HG03469 (cell line): ENCODE measurements at regions not wholly inside any gene's neighbourhood (a gene's known extent, or its start where the extent isn't known, plus 50 kb on each side); places are given as distances from the start of the nearest gene placed in this dataset.
"Not testable (repeated sequence)": the region's sequence is repeated elsewhere in the genome, so short reads cannot be mapped to it uniquely, and the experiment has no call there.

ENCODE experiments used
- ATAC-seq: cut with Tn5 transposase; IDR thresholded peaks from one replicate; pipeline ENCODE4 v1.9.1; 2021; ENCODE audit warnings: mild to moderate bottlenecking, moderate library complexity, moderate number of reproducible peaks; ENCODE audit not compliant: unreplicated experiment

DNA sequence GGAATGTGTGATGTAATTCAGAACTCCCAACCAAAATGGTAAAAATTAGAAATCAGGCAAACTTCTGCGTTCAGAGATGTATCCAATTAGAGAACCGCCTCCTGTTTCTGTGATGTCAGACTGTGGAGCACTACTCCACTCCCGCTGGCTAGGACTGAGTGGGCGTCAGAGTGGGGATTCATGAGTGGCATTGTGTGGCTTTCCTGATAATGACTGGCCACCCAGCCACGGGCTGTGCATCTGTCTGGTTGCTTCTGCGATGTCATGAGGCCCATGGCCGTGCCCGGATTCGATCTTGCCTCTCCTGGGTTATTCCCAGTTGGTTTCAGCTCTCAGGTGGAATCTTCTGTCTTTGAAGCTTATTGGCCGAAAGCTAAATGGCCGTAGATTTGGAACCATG is 87.1 kb upstream of the KCNA1 start:
- ATAC-seq: no peak

DNA sequence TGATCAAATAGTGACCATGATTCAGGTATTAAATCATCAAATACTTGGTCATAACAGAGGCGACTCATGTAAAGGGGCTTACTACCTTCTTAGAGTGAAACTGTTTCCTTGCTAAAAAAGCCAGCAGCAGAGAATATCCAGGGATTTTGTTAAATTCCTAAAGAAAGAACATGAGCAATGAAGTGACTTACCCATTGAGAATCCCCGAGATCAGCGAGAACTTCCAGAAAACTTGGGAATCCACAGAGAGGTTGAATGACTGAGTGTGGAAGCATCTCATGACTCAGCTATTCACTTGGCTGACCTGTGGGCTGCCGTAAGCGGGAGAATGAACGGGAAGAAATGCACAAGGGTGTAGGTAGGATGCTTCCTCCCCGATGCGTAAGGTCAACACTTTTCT is 85.3 kb upstream of the KCNA1 start:
- ATAC-seq: no peak

DNA sequence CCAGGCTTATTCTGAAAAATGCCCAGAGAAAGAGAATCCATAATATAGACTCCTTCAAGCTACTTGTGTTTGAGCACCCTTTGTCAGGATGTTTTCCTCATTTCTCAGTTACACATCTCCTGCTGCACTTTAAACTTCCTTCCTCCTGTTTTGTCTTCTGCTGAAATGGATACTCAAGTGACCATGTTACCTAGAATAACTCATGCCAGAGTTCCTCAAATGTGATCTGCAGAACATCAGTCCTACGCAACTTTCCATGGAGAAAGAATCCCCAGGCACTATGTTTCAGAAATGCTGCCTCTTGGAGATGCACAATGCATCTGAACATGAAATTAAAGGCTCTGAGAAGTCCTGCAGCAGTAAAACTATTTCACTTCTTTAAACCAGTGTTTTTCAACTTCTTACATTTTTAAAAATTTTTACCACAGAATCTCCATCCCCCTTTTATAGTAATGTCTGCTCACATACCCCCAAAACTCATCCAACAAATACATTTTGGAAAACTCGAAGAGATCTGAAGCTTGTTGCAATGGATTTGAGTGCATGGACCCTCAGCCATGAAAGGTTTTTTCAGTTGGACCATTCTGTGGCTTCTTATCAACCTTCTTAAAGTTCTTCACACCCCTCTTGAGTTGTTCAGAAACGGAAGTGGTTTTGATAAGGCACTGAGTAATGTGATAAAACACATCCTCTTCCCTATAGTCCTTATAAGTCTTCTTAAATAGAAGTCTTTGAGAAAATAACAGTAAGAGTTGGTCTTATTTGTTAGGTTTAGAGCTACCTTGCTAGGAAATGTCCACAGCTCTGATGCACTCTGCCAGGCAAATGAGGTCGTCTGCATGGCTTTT is 84.5 kb upstream of the KCNA1 start:
- ATAC-seq: no peak

DNA sequence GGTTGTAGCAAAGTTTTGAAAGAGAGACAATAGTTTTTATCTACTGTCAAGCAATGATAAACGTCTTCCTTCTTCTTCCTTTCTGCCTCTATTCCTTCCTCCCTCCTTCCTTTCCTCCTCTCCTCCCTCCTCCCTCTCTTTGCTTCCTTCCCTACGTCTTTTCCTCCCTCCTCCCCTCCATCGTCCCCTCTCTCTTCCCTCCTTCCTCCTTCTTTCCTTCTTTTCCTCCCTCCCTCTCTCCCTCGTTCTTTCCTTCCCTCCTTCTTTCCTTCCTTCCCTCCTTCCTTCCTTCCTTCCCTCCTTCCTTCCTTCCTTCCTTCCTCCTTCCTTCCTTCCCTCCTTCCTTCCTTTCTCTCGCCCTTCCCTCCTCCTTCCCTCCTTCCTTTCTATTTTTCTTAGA is 82.8 kb upstream of the KCNA1 start:
- no peak for ATAC-seq

DNA sequence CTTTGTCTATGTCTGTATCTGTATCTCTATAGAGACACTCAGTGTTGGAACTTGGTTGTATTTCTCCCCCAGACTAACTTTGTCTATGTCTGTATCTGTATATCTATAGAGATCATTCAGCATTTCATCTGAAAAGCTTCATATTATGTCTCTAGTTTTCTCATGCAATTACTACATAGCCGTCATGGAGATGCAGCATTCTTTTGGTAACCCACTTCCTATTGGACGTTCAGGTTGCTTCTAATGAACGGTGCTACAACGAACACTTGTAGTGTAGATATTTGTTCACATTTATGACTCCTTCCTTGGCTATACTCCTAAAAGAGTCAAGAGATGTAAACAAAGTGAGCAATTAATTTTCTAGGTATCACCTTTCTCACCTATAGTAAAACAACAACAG is 81.5 kb upstream of the KCNA1 start:
- ATAC-seq: no peak

DNA sequence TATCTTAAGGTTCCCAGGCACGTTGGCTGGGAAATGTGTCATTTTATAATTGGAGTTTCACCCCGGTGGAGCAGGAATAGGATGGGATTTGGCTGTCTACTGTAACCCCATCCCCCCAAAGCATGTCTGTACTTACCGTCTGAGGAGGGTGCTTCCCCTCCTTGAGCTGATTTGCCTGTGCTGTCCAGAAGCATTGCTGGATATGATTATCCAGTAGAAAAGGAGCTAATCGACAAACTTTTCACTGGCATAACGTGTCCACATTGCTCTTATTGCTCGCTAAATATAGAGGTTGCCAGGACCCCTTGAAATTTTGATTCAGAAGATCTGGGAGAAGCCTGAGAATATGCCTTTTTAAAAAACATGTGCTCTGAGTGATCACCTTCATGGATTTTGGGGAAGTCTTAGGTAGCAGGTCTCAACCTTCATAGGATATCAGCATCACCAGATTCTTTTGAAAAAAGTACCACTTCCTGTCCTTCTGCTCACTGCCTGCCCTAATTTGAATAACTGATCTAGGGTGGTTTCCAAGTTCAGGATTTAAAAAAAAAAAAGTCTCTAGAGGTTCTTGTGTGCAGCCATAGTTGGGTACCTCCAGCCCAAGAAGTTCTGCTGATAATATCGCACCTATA is 80.4 kb upstream of the KCNA1 start:
- ATAC-seq: peak; percentile 44

DNA sequence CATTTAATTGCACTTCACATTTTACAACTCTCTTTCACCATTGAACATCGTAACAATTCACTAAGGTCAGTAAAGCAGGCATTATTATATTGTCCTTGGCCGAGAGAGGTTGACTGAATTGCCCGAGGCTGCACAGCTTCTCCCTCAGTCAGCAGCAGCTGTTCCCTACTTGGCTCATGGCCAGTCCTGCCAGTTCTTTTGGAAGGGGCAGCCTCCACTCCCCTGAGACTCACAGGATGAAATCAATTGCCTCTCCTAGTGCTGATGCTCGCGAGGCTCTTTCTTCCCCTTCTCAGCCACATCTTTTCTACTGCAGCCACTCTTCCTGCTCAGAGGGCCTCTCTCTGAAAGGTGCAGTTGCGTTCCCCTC is 79.9 kb upstream of the KCNA1 start:
- ATAC-seq: peak; percentile 6

DNA sequence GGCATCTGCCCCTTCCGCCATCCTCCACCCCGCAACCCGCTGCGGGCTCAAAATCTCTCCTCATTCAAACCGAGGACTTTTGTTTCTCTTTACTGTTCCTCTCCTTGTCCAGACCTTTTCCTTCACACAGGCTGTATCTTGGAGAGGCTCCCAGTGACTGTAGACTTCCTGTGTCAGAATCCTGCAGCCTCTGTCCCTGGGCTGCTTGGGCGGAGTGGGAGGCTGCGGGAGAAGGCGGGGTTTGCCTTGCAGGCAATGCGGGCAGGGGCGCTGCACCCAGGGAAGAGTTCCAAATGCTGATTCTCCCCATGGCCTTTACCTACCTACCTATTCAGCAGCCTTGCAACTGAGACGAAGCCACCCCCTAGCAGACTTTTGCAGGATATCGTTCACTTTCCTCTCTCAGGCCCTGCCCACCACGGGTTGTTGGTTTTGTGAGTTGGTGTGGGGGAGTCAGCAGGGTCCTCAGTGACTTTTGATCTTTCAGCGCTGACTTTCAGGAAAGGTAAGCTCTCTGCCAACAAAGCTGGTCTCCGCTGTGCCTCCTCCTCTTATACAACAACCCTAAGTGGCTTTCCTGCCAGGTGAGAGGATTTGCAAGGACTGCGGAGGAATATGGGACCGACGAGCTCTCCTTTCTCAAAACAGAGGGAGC is 79.0 kb upstream of the KCNA1 start:
- no peak for ATAC-seq

DNA sequence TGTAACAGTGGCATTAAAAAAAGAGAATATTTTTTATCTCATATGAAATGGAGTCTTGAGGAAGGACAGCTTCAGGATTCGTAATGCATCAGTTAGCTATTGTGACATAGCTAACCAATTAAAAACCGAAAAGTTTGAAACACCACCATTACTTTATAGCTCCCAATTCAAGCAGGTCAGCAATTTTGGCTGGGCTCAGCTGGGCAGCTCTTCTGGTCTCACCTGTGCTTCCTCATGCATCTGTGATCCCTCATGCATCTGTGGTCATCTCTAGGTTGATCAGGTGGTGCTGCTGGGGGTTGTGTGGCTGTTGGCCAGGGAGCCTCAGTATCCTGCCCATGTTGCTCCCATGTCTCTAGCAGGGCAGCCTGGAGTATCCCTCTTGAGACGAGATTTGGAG is 76.7 kb upstream of the KCNA1 start:
- no peak for ATAC-seq

DNA sequence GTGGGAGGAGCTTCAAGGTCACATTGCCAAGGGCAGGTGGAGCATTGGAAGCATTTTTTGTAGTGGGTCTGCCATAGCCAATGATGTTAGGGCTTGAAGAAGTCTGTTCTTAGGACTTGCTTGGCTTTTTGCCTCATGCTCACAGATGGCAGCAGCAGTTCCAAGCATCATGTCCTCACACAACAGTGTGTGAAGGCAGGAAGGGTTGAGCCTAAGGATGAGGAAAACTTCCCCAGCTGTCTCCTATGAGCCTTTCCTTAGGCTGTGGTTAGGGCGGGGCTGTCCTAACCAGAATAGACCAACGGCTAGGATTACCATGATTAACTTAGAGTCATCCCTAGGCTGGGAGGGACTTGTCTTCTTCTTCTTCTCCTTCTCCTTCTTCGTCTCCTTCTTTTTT is 76.2 kb upstream of the KCNA1 start:
- no peak for ATAC-seq

DNA sequence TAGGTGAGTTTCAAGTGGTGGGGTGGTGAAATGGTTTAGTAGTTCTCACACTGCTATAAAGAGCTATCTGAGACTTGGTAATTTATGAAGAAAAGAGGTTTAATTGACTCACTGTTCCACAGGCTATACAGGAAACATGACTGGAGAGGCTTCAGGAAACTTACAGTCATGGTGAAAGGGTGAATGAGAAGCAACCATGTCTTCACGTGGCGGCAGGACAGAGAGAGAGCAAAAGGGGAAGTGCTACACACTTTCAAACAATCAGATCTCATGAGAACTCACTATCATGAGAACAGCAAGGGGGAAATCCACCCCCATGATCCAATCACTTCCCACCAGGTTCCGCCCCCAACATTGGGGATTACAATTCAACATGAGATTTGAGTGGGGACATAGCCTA is 67.3 kb upstream of the KCNA1 start:
- ATAC-seq: not testable (repeated sequence)

DNA sequence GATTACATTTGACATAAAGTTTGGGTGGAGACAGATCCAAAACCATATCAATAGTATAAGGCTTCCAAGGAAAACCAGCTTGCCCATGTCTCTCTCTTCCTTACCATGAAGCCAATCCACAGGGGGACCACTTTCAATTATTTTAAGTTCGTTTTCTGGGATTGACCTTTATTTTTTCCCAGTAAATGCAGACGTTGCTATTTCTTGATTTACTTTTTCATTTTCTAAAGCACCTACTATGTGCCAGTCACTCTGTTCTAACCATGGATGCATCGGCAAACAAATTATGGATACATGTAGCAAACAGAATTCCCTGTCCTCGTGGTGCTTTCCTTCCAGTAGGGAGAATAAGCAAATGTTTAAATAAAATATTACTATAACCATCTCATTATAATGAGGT is 65.8 kb upstream of the KCNA1 start:
- no peak for ATAC-seq

DNA sequence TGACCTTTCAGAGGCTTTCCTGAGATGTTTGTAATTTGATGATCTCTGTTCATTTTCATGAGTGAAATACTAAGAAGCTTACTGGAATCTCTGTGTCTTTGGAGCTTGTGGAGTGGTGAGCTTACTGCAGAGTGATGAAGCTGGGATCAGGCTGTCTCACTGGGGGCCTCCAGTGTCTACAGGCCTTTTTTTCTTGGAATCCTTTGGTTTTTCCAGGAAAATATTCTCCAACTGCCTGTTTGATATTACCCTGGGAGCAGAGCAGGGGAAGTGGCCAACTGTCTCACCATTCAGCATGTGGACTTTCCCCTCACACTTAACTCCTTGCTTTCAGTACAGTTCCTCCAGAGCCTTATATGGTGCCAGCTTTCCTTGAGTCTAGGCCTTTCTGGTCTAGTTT is 62.0 kb upstream of the KCNA1 start:
- no peak for ATAC-seq

DNA sequence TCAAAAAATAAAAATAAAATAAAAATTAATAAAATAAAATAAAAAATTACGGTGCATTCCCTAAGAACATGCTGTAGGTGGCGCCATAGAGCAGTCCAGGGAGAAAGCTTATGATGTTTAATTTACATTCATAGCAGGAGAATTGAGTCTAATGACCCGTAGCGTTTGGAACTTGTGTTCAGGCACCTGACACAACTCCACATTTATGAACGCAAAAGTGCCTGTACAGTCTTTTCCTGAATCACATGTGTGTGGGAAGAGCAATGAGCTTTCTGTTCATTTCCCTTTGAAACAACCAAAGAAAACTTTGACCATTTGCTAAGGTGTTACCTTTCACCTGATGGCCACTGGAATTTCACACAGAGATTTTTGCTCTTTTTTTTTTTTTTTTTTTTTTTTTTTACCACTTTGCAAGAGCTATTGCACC is 60.6 kb upstream of the KCNA1 start:
- no peak for ATAC-seq

DNA sequence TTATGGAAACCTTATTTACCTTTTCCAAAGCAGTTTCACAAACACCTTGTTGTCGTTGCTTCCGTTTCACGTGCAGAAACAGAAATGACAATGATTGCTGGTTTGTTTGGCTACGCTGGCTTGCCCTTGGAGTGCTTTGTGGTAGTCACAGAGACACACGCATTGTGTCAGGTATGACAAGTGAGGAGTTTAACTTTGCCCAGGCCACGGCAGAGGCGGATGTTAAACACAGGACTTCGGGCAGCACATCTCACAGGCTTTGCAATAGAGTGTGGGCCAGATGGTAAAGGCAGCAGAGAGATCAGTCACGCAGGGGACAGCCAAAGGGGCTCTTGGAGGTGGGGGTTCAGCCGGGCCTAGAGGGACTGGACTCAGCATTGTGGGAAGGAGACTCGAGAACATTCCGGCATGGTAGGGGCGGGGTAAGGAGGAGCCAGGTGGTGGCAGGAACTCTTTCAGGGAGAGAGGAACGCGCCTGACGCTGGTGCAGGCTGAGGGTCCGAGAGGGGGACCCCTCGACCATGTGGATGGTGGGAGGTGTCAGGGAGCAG is 59.8 kb upstream of the KCNA1 start:
- no peak for ATAC-seq

DNA sequence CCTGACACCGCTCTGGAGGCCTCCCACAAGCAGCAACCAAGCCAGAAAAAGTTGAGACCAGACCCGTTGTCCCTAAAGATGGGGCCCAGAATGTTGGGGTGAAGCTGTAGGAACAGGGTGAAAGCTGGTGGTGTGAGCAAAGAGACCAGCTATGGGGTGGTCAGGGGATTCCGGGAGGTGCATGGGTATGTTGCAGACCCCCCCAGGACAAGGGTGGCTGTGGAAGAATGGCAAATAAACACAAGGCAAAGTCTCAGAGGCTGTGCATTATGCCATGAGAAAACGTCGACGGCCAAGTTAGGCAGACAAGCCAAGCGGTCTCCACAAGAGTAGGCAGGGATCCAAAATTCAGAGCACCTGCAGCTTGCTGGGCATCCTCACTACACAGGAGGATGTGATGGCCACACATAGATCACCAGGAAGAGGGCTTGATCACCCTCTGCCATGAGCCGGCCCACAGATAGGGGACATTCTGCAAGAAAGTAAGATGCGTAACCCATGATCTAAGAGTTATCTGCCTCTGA is 58.8 kb upstream of the KCNA1 start:
- no peak for ATAC-seq

DNA sequence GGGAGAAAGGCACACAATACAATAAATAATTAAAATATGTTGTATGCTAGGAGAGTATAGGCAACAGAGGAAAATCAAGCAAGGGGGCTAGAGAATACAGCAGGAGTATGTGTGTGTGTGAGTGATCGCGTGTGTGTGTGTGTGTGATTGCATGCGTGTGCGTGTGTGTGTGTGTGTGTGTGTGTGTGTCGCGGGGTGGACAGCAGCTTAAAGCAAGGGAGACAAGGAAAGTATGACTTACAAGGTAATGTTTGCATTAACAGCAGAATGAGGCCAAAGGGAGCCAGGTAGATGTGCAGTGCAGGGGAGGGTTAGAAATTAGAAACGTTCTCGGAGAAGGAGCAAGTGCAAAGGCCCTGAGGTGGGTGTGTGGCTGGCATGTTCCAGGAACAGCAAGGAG is 57.4 kb upstream of the KCNA1 start:
- no peak for ATAC-seq

DNA sequence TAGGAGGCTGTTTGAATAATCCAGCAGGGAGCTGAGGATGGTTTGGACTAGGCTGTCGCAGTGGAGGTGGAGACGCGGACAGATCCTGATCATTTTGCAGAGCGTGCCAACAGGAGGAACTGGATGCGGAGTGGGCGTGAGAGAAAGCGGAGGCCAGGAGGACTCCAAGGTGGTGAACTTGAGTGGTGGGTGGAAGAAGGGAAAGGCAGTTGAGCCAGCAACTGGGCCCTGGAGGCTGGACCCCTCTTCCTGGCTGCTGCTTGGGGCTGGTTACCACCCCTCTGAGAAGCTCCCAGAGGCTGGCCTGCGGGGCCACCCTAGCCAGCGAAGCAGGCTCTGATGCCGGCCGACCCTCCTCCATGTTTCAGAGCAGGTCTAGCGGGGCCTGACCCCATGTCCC is 56.8 kb upstream of the KCNA1 start:
- ATAC-seq: no peak

DNA sequence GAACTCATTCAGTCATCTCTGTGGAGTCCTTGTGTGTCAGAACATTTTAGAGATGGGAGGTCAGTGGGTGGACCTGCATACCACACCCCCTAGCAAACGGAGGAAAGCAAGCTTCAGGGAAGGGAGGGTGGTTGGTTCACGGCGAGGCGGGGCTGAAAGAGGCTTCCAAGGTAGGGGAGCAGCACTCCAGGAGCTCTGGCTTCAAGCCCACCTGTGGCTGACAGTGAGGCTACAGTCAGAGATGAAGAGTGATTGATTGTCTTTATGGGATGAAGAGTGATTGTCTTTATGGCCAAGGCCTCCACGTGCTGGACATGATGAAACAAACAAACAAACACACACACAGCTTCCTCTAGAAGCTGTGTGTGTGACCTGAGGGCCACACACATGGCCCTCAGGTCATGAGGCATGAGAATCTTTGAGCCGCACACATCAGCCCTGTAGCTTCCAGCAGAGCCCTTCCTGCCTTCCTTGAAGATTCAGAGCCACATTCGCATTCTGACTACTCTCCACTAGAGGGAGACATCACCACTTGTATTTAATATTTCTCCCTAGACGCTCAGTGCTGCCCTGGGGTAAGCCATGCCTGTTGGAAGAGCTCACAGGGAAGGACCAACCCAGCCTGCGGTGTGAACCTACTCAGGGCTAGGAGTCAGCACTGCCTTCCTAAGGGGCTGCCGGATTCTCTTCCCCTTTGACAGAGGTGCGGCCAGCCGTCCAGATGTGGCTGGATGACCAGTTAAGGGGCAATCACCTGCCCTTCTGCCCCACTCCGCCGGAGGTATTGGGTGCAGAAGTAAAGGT is 54.4 kb upstream of the KCNA1 start:
- ATAC-seq: no peak

DNA sequence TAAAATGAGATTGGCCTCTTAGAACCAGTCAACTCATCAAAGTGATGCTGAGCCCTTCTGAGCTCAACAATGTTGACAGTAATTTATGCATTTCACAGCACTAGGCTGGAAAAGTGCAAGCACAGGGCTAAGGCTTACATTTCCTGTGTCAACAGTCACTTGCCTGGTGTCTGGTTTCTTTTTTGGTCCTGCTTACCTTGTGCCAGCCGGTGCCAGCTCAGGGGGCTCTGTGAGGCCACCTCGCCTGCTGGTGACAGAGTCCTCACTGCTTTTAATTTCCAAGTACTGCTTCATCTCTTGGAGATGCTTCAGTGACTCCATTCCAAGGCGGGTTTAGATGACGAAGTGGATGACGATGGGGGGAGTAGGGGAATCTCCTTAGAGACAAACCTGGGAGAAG is 53.1 kb upstream of the KCNA1 start:
- ATAC-seq: no peak
